Muscle of leg (tissue), 3 donors: ENCODE measurements at regions not wholly inside any gene's neighbourhood (a gene's known extent, or its start where the extent isn't known, plus 50 kb on each side); places are given as distances from the start of the nearest gene placed in this dataset.

Experiments
- DNase-seq: peaks from one replicate; pipeline ENCODE4 v3.0.0; 2013
- H3K27ac ChIP-seq: one replicate; pipeline ENCODE4 v1.5.1; 2013; ENCODE audit warnings: mild to moderate bottlenecking, low read length, control low read depth
- H3K27me3 ChIP-seq: one replicate; pipeline ENCODE4 v1.6.1; 2013; ENCODE audit warnings: low read length; ENCODE audit not compliant: control insufficient read depth, insufficient read depth
- H3K36me3 ChIP-seq: one replicate; pipeline ENCODE4 v1.6.1; 2013; ENCODE audit warnings: low read length; ENCODE audit not compliant: control insufficient read depth, insufficient read depth
- H3K4me1 ChIP-seq: one replicate; pipeline ENCODE4 v1.6.1; 2013; ENCODE audit warnings: low read length; ENCODE audit not compliant: control insufficient read depth, insufficient read depth
- H3K4me3 ChIP-seq: one replicate; pipeline ENCODE4 v1.5.1; 2013; ENCODE audit warnings: low read length, control low read depth
- H3K9me3 ChIP-seq: replicated peaks from 2 replicates; pipeline ENCODE4 v1.6.1; 2013; ENCODE audit warnings: low read depth, low read length; ENCODE audit not compliant: control insufficient read depth
- WGBS: methylation state at CpG from one replicate; pipeline ENCODE4 v1.1.5; 2013; ENCODE audit warnings: missing lambda C conversion rate; ENCODE audit not compliant: insufficient coverage; 5-methylcytosine and 5-hydroxymethylcytosine counted together

DNA sequence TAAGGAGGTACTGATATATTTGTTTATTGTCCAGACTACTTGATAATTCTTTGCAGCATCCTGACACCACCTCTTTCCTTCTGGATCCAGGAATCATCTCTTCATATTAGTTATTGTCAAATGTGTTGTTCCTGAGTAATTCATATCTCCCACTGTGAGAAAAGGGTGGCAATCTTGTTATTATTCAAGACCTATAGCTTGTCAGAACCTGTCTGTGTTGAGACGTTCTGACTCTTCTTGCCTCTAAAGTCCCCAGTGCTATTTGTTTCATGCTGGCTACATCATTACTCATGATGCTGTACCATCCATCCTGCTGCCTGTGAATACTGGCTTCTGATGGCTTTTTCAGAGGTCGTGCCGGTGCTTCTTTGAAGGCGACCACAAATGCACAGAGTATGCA, 68.7 kb upstream of the TAF11L2 start:
- Histone ChIP-seq H3K4me3 (no peak overlapping the region), H3K9me3 (no peaks in the 10 kb centered on the region), H3K27ac (no peak overlapping the region), H3K27me3 (no peaks in the 10 kb centered on the region), H3K36me3 (no peaks in the 10 kb centered on the region), H3K4me1 (peaks cover 3% of the 10 kb centered on the region)
- DNase-seq = no peak
- WGBS = 80% methylated on average over 1 of the region's 4 CpGs

DNA sequence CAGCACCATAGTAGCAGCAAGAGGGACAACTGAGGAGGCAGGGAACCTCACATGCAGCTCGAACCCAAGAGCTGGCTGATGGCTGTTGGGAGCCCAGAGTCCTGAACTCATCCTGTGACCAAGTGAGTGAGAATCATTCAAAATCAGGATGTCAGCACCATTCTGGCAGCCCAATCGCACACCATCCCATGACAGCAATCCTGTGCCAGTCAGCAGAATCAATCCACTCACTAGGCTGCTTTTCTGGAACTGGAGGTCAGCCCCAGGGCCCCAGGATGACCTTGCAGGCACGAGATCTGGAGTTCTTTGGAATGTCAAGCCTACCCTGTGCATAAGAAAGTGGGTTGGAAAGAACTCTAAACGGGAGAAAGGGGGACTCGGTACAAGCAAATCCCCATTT, 67.8 kb upstream of the TAF11L2 start:
- Histone ChIP-seq H3K27me3 (no peaks in the 10 kb centered on the region), H3K4me3 (no peak overlapping the region), H3K9me3 (no peaks in the 10 kb centered on the region), H3K27ac (no peak overlapping the region), H3K4me1 (peaks cover 3% of the 10 kb centered on the region), H3K36me3 (no peaks in the 10 kb centered on the region)
- no peak for DNase-seq
- WGBS = 76% methylated on average over 4 of the region's 5 CpGs

DNA sequence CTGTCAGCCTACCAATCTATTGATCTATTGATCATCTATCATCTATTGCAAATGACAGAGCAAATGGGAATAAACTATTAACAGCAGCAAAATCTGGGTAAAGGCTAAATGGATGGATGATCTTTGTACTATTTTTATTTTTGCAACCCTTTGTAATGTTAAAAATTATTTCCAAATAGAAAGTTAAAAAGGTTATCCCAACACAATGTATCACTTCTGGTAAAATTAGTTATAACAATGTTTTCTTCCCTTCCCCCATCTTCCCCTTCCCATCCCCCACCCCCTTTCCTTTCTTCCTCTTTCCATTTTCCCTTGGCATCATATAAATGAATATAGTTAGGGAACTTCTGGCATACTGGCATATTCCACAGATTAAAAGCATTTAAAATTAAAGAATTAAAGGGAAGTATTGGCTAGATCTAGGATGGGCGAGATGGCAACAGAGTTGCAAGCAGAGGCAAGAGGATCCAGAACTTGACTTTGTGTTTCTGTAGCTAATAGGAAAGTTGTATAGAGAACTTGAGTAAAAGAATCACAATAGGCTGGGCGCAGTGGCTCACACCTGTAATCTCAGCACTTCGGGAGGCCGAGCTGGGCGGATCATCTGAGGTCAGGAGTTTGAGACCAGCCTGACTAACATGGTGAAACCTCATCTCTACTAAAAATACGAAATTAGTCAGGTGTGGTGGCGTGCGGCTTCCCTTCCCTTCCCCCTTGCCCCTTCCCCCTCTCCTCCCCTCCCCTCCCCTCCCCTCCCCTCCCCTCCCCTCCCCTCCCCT, 66.6 kb upstream of the TAF11L2 start:
- Histone ChIP-seq H3K27ac (no peak overlapping the region), H3K9me3 (no peaks in the 10 kb centered on the region), H3K27me3 (no peaks in the 10 kb centered on the region), H3K4me3 (no peak overlapping the region), H3K4me1 (peaks cover 3% of the 10 kb centered on the region), H3K36me3 (no peaks in the 10 kb centered on the region)
- DNase-seq = no peak
- 80% methylated on average over 1 of the region's 8 CpGs for WGBS

DNA sequence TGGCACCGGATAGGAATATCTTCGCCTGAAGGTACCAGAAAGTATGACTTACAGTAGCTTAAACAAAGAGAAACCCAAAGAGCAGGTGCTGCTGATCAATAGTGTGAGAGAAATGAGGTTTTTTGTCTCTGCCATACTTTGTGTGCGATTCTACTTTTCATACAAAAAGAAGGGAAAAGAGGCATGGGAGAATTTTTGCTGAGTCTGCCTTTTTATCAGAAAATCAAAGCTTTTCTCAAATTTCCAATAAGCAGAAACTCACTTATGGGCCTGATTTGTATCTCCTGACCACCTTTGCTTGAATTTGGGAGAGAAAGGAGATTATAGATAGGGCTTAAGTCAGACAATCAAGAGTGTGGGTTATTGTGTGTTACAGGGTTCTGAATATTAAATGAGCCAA, 65.5 kb upstream of the TAF11L2 start:
- no peak for DNase-seq
- no peaks in the 10 kb centered on the region for H3K36me3 ChIP-seq
- H3K4me1 ChIP-seq = no peaks in the 10 kb centered on the region
- no peak overlapping the region for H3K4me3 ChIP-seq
- no peak overlapping the region for H3K27ac ChIP-seq
- no peaks in the 10 kb centered on the region for H3K9me3 ChIP-seq
- no peaks in the 10 kb centered on the region for H3K27me3 ChIP-seq
- no CpG with 5 or more reads among the region's 3 CpGs for WGBS

DNA sequence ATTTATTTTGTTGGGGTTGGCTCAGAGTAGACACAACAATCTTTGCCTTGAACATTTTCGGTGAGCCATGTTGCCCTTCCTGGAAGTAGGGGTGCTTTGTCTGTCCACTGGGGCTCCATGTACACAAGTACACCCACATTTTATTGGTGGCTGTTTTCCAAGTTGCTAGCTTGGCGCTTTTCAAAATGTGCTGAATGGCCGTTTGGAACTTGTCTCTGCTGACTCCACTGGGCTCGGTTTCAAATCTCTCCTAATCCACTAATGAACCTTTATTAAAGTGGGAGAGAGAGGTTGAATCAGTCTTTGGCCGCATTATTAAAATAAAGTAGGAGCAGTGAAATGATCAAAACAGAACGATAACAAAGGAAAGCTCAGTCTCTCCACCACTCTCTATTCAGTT, 64.6 kb upstream of the TAF11L2 start:
- no peaks in the 10 kb centered on the region for H3K4me1 ChIP-seq
- no CpG with 5 or more reads among the region's 6 CpGs for WGBS
- H3K9me3 ChIP-seq = no peaks in the 10 kb centered on the region
- no peak overlapping the region for H3K27ac ChIP-seq
- no peak overlapping the region for H3K4me3 ChIP-seq
- DNase-seq = no peak
- H3K36me3 ChIP-seq = no peaks in the 10 kb centered on the region
- no peaks in the 10 kb centered on the region for H3K27me3 ChIP-seq

DNA sequence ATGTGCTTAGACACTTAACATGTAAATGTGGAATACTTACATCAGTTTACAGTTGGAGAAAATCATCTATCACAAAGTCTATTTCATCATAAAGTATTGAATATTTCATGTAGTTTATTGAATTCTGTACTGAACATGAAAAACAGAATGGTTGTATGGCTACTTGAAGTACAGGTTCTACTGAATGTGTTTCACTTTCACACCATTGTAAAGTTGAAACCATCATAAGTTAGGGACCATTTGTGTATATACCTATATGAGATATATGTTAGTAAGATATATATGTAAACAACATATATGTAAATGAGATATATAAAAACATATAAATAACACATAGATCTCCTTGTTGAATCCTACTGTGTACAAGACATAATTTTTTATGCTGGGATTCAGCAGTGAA, 63.0 kb upstream of the TAF11L2 start:
- no peaks in the 10 kb centered on the region for H3K9me3 ChIP-seq
- no peaks in the 10 kb centered on the region for H3K4me1 ChIP-seq
- no peak overlapping the region for H3K4me3 ChIP-seq
- no peaks in the 10 kb centered on the region for H3K27me3 ChIP-seq
- no peak overlapping the region for H3K27ac ChIP-seq
- H3K36me3 ChIP-seq = no peaks in the 10 kb centered on the region
- DNase-seq = no peak

DNA sequence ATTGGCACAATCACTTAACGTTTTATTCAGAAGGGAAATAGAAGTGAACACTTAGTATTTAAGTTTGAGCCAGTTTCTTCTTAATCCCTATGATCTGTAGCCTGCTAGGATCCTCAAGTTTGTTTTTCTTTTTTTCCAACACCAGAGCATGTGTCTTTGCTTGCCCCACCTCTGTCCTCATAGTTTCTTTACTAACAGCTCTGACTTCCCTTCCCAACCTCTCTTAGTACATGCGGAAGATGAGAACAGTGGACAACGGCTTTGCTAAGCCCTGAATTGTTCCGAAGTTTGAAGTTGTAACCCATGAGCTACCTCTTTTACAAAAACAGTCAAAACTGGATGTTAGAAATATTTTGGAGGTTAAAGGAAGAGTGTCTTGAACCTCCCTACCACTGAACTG, 61.7 kb upstream of the TAF11L2 start:
- no CpG with 5 or more reads among the region's 4 CpGs for WGBS
- Histone ChIP-seq H3K4me1 (no peaks in the 10 kb centered on the region), H3K27me3 (no peaks in the 10 kb centered on the region), H3K36me3 (no peaks in the 10 kb centered on the region), H3K27ac (peak overlapping the region; percentile 40), H3K9me3 (no peaks in the 10 kb centered on the region), H3K4me3 (no peak overlapping the region)
- DNase-seq = peak; percentile 56

DNA sequence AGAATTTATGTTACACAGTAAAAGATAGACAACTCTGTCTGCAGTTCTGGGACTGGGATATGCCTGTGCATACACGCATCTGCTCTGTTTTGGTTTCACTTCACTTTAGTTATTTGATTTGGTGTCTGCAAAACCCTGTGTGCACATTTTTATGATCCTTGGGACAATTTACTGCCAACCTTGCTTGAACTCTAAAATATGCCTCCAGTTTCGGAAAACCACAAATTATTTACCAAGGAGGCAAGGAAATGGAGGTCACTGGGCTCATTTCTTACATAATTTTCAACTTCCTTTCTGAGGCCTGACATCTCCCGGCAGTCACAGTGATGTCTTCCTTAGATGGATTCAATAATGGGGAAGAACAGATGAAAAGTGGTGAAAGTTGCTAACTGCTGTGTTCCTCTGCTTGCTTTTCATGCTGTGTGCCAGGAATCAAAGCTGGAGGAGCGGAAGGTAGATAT, 61.2 kb upstream of the TAF11L2 start:
- no peak overlapping the region for H3K4me3 ChIP-seq
- no peaks in the 10 kb centered on the region for H3K36me3 ChIP-seq
- H3K27me3 ChIP-seq = no peaks in the 10 kb centered on the region
- DNase-seq = peak; percentile 57
- peak overlapping the region; percentile 40 for H3K27ac ChIP-seq
- H3K9me3 ChIP-seq = no peaks in the 10 kb centered on the region
- WGBS = 20% methylated on average over 1 of the region's 4 CpGs
- no peaks in the 10 kb centered on the region for H3K4me1 ChIP-seq

DNA sequence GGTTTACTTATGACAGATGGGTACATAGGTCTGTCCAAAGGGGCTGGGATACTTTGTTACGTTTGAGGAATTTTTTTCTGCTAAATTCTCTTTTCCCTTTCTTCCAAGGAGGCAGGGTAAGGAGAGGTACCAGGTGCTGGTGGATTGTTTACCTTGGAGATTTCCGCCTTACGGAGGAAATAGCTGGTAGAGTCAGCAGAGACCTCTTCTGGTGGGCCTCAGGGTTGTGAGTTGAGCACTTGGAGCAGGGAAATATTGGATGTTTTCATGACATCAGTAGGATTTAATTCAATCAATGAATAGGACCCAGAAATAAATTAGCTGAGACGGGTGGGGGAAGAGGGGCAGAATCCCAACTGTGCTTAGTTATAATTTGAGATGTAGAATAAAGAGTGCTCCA, 60.0 kb upstream of the TAF11L2 start:
- WGBS = 90% methylated on average over 3 of the region's 4 CpGs
- Histone ChIP-seq H3K27me3 (no peaks in the 10 kb centered on the region), H3K4me1 (no peaks in the 10 kb centered on the region), H3K4me3 (no peak overlapping the region), H3K9me3 (no peaks in the 10 kb centered on the region), H3K27ac (no peak overlapping the region), H3K36me3 (no peaks in the 10 kb centered on the region)
- no peak for DNase-seq

DNA sequence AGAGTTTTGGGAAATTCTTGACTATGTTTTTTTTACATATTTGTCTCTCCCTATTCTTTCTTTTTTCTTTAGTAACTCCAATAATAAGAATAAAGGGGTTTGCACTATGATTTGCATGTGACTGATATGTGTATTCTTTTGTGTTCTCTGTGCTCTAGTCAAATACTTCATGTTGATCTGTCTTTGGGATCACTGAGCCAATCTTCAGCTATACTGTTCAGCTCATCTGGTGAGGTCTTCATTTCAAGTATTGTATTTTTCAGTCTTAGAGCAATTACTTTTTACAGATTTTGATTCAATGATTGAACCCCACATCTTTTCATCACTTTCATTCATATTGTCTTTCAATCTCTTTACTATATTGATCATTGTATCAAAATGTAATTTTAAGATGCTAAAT, 58.1 kb upstream of the TAF11L2 start:
- Histone ChIP-seq H3K4me1 (no peaks in the 10 kb centered on the region), H3K36me3 (no peaks in the 10 kb centered on the region), H3K4me3 (no peak overlapping the region), H3K27me3 (no peaks in the 10 kb centered on the region), H3K9me3 (no peaks in the 10 kb centered on the region), H3K27ac (no peak overlapping the region)
- no peak for DNase-seq

DNA sequence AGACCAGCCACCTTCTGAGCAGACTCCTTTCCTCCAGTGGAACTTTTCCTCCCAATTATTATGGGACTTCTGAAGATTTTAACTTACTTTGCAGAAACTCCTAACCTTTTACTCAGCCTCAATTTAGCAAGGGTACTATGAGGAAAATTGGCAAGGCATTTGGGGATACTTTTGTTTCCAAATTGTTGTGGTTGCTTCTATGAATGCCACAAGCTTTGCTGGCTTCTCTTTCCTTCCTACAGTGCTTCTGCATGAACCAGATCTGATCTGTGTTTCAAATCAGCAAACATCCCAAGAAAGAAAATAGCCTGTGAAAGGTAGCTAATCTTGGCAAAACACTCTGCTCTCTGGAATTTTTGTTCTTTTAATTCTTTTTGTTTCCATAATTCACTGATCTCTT, 57.3 kb upstream of the TAF11L2 start:
- Histone ChIP-seq H3K27ac (no peak overlapping the region), H3K9me3 (no peaks in the 10 kb centered on the region), H3K36me3 (no peaks in the 10 kb centered on the region), H3K4me1 (no peaks in the 10 kb centered on the region), H3K4me3 (no peak overlapping the region), H3K27me3 (no peaks in the 10 kb centered on the region)
- peak; percentile 30 for DNase-seq
